IPS-11a (cell line): ENCODE measurements at regions not wholly inside any gene's neighbourhood (a gene's known extent, or its start where the extent isn't known, plus 50 kb on each side); places are given as distances from the start of the nearest gene placed in this dataset.
"Not testable (repeated sequence)": the region's sequence is repeated elsewhere in the genome, so short reads cannot be mapped to it uniquely, and the experiment has no call there.

ENCODE experiments used
- H3K4me3 ChIP-seq: one replicate; pipeline ENCODE4 v1.5.1; 2013; ENCODE audit warnings: low read depth, low read length, control low read depth

DNA sequence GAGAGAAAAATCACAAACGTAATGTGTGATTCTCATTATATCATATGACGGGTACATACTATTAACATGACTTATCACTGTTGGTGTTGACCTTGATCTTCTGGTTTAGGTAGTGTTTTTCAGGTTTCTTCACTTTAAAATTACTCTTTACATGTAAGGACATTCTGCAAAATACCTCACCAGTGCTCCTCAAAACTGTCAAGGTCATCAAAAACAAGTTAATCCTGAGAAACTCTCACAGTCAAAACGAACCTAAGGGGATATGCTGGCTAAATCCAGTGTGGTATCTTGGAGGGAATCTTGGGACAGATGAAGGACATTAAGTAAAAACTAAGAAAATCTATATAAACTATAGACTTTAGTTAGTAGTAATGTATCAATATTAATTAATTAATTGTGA lies 499.8 kb downstream of the IRS1 start:
- no peak overlapping the region for H3K4me3 ChIP-seq

GRCh38 chr2:226295681-226296080 lies 503.9 kb downstream of the IRS1 start:
- no peak overlapping the region for H3K4me3 ChIP-seq

- no peak overlapping the region for H3K4me3 ChIP-seq
Observed at GRCh38 chr2:226295123-226295522, 504.5 kb downstream of the IRS1 start.

- H3K4me3 ChIP-seq, result not testable (repeated sequence)
Observed at GRCh38 chr2:226291281-226291680, 508.3 kb downstream of the IRS1 start.

DNA sequence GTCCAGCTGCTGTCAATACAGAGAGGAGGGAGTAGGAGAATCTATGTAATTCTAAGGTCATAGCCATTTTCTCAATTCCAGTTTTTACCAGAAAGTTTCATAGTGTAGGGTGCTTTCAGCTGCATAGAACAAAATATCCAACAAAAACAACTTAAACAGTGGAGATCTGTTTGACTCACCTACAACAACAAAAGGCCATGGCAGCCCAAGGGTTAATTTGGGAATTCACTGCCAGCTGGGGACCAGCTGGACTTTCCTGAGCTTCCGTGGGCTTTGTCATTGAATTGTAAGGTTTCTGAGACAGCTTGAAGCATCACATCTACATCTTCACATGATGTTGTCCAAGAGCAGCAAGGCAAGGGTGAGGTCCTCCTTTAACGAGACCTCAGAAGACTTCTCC lies 512.7 kb downstream of the IRS1 start:
- H3K4me3 ChIP-seq, result no peak overlapping the region

DNA sequence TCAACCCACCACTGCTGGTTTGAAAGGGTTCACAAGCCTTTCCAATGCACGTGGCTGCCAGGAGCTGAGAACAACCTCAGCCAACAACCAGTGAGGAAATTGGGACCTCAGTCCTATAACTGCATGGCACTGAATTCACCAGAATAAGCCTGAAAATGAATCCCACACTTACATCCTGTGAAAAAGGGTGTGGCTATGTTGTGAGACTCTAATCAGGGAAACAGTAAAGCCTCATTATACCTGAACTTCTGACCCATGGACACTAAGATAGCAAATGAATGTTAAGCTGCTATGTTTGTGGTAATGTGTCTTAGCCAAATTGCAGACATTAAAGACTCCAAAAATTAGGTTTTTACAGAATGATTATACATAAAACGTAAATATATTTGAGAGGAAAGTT lies 515.8 kb downstream of the IRS1 start:
- no peak overlapping the region for H3K4me3 ChIP-seq

DNA sequence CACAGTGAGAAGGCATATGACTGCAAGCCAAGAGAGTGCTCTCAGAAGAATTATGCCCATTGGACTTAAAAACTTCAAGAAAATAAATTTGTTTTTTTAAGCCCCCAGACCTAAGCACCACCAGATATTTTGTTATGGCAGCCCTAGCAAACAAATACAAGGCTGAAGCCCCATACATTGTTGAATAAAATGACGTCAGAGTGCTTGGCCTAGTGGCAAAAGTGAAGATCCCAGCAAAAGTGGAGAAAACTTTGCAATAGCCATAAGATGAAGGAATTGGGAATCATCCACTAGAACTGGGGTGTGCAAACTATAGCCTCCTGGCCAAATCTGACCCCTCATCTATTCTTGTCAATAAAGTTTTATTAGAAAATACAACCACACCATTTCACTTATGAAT lies 517.5 kb downstream of the IRS1 start:
- H3K4me3 ChIP-seq, result no peak overlapping the region

DNA sequence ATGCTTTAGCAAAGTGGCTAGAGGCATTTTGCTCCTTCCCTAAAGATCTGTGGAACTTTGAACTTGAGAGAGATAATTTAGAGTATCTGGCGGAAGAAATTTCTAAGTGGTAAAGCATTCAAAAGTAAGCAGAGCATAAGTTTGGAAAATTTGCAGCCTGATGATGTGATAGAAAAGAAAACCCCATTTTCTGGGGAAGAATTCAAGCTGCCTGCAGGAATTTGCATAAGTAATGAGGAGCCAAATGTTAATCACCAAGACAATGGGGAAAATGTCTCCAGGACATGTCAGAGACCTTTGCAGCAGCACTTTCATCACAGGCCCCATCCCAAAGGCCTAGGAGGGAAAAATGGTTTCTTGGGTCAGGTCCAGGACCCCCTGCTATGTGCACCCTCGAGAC lies 519.5 kb downstream of the IRS1 start:
- H3K4me3 ChIP-seq, result not testable (repeated sequence)

- H3K4me3 ChIP-seq, result no peak overlapping the region
Observed at GRCh38 chr2:226275215-226275614, 524.4 kb downstream of the IRS1 start.

- H3K4me3 ChIP-seq, result no peak overlapping the region
Observed at GRCh38 chr2:226274143-226274542, 525.5 kb downstream of the IRS1 start.

GRCh38 chr2:226273440-226273839 lies 526.2 kb downstream of the IRS1 start:
- H3K4me3 ChIP-seq, result no peak overlapping the region

DNA sequence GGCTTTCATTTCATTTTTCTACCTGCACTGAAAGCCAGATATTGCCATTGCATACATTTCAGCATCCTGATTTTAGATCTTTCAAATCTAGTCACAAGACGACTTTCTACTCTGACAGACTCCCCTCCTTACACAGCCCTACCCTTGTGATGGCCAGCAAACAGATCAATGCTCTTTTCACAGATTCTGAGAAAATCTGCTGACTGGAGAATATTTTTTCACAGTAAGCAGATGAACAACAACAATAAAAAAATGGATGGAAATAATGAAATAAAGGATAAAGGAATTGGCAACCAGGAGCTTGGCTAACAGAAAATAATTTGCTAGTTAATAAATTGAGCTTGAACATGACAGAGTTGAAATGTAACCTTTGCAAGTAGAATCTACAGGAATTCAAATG lies 527.2 kb downstream of the IRS1 start:
- H3K4me3 ChIP-seq, result no peak overlapping the region

- H3K4me3 ChIP-seq, result no peak overlapping the region
Observed at GRCh38 chr2:226270285-226271058, 529.1 kb downstream of the IRS1 start.

DNA sequence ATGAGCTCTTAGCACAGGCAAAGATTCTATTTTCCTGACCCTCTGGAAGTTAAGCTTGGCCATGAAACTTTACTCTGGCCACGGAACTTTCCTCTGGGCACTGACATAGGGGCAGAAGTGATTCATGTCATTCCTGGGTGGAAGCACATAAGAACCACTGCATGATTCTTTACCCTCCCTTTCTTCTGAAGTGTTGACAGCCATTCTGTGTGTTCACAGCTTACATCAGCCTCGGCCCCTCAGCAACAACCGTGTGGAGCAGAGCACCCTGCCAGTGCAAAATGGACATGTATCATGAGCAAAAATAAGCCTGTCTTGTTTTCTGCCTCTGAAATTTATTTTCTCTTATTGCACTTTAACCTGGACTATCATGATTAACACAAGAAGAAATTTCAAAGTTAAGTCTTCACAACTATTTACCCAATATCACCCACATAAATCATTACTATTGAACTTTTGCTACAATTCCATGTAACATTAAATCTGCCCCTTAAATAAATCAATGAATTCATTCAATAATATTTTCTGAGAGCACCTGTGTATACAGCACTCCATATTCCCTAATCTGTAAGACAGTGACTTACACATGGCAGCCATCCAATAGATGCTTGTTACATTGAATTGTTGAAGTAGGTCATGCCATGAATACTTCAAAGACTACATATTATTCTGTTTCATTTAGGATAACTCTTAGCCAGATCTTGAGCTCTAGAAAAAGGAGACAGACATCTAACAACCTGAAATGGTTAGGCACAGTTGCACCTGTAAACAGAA lies 531.9 kb downstream of the IRS1 start:
- H3K4me3 ChIP-seq, result no peak overlapping the region

DNA sequence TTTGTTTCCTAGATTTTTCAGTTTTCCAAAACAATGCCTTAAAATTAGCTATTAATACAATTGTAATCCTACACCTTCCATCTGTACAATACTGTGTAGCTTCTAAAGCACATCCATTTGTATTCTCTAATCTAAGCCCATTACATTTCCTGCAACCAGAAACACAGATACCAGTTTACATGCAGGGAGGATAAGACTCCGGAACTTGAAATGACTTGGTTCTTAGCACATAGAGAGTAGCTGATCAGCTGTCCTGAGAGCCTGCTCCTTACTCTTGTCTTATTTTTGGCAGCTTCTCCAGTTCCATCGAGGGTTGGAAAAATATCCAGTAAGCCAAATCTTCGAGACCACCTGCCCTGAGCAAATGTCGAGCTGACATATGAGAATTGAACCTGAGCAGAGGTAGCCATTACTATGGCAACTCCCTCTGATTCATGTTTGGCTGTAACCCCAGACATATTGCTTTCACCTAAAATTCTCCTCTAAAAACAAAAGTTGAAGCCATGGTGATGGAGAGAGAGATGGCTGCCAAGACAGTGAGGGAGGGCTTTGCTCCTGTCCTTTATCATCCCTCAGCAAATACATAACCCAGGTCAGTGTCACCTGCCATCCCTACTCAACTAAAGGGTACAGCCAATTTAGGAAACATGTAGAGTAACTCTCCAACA lies 542.8 kb downstream of the IRS1 start:
- no peak overlapping the region for H3K4me3 ChIP-seq

DNA sequence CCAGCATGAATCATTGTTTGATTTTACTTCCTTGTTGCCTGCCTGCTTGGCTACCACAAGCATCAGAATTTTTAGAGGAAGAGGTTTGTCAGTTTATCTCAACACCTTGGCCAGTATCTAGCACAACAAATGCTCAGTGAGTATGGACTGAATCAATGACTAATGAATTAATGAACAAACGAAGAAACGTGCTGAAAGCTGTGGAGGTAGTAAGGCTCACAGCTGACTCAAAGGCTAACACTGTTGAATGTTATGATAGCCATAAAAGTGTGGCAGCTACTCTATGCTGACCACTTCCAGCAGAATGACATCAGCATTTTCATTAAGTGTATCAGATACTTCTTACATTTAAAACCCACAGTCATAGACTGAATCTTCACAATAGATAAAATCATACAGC lies 543.4 kb downstream of the IRS1 start:
- H3K4me3 ChIP-seq, result no peak overlapping the region

DNA sequence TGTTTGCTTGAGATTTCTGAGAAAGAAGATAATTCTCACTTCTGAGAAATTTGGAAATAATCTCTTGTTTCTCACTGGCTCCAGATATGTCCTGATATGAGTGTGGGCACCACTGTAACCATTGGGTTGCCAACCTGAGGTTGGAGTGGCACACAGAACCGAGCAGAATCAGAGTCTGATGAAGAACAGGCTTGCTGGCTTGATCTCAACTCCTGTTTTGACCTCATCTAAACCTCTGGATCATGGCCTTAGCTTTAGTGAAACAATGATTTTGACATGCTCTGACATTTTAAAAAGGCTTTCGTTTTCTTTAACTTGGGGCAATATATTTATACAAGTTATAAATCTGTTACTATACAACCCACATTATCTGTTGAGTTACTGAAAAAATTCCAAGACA lies 548.0 kb downstream of the IRS1 start:
- no peak overlapping the region for H3K4me3 ChIP-seq

GRCh38 chr2:226247289-226248275 lies 552.0 kb downstream of the IRS1 start:
- H3K4me3 ChIP-seq, result no peak overlapping the region

GRCh38 chr2:226234187-226234586 lies 565.4 kb downstream of the IRS1 start:
- H3K4me3 ChIP-seq, result no peak overlapping the region

GRCh38 chr2:226233388-226233787 lies 566.2 kb downstream of the IRS1 start:
- no peak overlapping the region for H3K4me3 ChIP-seq

DNA sequence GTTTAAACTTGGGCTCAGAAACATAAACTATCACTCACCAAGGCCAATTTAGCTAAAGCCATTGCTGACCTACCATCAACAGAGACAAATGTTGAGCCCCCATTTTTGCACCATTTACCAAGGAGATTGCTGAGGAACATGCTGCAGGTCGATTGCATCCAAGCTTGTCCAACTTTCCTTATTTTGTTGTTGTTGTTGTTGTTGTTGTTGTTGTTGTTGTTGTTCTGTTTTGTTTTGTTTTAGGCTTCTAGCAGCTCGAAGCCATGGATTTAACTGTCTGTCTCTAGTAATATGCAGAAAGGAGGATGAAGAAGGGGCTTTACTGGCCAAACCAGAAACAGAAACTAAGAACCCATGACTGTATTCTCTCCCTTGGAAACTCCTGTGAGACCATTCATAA lies 571.5 kb downstream of the IRS1 start:
- no peak overlapping the region for H3K4me3 ChIP-seq
